Prostate gland (tissue), 2 donors: ENCODE measurements at regions not wholly inside any gene's neighbourhood (a gene's known extent, or its start where the extent isn't known, plus 50 kb on each side); places are given as distances from the start of the nearest gene placed in this dataset.

ENCODE experiments used
- POLR2A ChIP-seq: fragments of 450-650 bp; IDR thresholded peaks from one replicate; pipeline ENCODE4 v1.6.1; 2016; ENCODE audit warnings: antibody characterized with exemption, mild to moderate bottlenecking
- POLR2AphosphoS5 ChIP-seq: sonication (generic); formaldehyde crosslinking; IDR thresholded peaks from one replicate; pipeline ENCODE4 v1.6.1; 2017; ENCODE audit warnings: antibody characterized with exemption
- TF ChIP-seq, protein P1 (sequence below), 4 experiments: fragments of 200-600 bp in 2 of 4; fragments of 450-650 bp in 2 of 4; sonication (generic) in 2 of 4; IDR thresholded peaks; 1 replicate in 3 of 4; 2 replicates in 1 of 4; pipeline ENCODE4 v1.5.1; 2016 to 2019; ENCODE audit warnings: antibody characterized with exemption in 4 of 4, mild to moderate bottlenecking in 2 of 4, moderate library complexity in 2 of 4

DNA sequence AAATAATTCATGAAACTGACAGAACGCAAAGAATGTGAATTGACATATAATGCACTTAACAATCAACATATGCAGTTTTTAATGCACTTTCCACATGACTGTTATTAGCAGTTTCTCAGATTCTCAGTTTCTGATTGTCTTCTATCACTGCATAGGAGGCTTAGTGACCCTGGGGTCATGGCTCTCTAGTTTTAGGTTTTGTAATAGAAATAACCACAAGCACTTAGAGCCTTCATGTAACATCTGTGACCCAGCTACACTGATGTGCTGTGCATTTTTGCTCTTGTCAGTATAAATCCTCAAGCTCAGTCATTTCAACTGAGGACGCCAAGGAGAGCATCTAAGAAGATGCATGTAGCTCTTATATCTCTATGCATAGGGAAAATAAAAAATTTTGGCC, 163.1 kb upstream of the IZUMO3 start:
- TF ChIP-seq, protein P1, sequence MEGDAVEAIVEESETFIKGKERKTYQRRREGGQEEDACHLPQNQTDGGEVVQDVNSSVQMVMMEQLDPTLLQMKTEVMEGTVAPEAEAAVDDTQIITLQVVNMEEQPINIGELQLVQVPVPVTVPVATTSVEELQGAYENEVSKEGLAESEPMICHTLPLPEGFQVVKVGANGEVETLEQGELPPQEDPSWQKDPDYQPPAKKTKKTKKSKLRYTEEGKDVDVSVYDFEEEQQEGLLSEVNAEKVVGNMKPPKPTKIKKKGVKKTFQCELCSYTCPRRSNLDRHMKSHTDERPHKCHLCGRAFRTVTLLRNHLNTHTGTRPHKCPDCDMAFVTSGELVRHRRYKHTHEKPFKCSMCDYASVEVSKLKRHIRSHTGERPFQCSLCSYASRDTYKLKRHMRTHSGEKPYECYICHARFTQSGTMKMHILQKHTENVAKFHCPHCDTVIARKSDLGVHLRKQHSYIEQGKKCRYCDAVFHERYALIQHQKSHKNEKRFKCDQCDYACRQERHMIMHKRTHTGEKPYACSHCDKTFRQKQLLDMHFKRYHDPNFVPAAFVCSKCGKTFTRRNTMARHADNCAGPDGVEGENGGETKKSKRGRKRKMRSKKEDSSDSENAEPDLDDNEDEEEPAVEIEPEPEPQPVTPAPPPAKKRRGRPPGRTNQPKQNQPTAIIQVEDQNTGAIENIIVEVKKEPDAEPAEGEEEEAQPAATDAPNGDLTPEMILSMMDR (IDR thresholded peaks at IDR 0.05), result no peak
- no peak for TF ChIP-seq POLR2A
- TF ChIP-seq POLR2AphosphoS5, result no peak
